ENCODE measurements at regions not wholly inside any gene's neighbourhood (a gene's known extent, or its start where the extent isn't known, plus 50 kb on each side); places are given as distances from the start of the nearest gene placed in this dataset.

DNA sequence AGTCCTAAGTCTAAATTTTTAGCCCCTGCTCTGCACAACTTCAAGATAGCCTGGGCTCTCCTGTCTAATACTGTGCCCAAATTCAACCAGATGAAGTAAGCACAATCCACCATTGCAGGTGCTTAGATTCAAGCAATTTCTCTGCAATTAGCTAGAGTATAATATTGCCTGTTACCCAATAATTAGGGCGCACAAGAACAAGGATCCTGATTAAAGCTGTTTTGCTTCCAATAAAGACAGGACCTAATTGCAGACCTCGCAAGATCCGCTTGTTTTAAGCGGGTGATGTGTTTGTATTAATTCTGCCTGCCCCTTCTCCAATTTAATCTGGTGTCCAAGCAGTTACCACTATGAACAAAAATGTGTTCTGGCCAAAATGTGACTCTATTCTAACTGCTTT, 1268.9 kb upstream of the TMEM132C start:
- TF ChIP-seq, protein P1, sequence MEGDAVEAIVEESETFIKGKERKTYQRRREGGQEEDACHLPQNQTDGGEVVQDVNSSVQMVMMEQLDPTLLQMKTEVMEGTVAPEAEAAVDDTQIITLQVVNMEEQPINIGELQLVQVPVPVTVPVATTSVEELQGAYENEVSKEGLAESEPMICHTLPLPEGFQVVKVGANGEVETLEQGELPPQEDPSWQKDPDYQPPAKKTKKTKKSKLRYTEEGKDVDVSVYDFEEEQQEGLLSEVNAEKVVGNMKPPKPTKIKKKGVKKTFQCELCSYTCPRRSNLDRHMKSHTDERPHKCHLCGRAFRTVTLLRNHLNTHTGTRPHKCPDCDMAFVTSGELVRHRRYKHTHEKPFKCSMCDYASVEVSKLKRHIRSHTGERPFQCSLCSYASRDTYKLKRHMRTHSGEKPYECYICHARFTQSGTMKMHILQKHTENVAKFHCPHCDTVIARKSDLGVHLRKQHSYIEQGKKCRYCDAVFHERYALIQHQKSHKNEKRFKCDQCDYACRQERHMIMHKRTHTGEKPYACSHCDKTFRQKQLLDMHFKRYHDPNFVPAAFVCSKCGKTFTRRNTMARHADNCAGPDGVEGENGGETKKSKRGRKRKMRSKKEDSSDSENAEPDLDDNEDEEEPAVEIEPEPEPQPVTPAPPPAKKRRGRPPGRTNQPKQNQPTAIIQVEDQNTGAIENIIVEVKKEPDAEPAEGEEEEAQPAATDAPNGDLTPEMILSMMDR (IDR thresholded peaks at IDR 0.05) = no peak
- no peak for TF ChIP-seq ZFX (IDR thresholded peaks at IDR 0.05; ENCODE audit: borderline replicate concordance)
